GM21529 (cell line): ENCODE measurements at regions not wholly inside any gene's neighbourhood (a gene's known extent, or its start where the extent isn't known, plus 50 kb on each side); places are given as distances from the start of the nearest gene placed in this dataset.
A peak's percentile ranks its signal among the peaks of the same experiment; 100 is the strongest.

Experiments
- ATAC-seq: cut with Tn5 transposase; IDR thresholded peaks from one replicate; pipeline ENCODE4 v1.9.1; 2021; ENCODE audit not compliant: unreplicated experiment

DNA sequence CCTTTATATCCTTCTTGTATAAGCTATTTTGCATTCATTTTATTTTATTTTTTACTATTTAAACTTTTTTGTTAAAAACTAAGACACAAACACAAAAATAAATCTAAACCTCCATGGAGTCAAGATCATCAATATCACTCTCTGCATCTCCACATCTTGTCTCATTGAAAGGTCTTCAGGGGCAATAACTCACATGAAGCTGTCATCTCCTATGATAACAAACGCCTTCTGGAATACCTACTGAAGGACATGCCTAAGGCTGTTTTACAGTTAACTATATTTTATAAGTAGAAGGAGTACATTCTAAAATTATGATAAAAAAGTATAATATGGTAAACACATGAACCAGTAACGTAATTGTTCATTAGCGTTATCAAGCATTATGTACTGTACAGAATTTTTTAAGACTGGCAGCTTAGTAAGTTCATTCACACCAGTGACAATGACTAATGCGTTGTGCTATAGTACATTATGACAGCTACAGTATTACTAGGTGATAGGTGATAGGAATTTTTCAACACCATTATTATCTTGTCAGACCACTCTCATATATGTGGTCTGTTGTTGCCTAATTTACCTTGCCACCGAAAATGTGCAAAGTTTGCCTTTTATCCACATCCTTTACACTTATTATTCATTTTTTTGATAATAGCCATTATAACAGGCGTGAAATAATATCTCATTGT, 390.7 kb upstream of the SLITRK1 start:
- no peak for ATAC-seq

DNA sequence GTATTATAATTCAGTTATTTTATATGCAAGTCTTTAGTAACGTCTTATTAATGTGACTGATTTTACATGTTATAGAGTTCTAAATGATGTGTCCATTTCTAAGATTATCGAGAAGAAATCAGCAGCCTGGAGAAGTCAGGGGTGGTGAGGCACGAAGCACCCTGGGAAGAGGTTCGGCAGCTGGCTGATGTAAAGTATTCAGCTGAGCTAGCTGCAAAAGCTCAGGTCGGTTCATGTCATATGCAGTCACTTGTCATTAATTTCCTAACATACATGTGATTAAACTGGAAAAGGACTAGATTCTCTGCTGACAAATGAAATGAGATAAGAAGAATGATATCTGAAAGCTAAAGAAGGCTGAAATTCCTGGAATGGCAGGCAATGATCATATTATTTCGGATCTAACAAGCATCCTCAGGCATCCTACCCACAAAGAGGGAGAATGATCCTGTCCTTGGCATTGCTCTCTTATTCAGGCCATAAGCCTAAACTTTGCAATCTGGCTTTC, 383.0 kb upstream of the SLITRK1 start:
- ATAC-seq = no peak

DNA sequence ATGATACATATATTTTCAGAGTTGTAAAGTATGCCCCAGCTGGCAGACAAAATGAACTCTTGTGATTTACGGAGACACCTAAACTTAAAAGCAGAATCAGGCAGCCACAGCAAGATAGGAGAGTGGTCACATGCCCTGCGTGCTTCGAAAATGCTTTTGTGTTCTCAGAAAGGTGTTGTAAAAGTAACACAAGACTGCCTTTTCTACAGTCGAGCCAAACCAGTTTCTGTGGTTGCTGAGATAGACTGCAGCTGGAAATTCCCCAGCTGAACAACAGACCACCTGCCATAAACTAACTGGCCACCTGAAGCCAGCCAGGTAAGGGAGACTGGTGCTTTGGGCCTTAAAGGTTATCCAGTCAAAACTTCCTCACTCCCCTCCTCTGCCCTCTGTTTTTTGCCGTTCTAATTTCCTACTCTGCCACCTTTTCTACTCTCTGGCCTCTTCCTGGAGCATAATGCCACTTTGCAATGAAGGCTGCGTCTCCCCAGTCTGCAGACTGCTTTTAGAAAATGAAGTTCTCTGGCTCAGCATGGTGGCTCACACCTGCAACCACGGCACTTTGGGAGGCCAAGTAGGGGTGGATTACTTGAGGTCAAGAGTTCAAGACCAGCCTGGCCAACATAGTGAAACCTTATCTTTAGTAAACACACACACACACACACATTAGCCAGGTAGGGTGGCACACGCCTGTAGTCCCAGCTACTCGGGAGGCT, 381.2 kb upstream of the SLITRK1 start:
- no peak for ATAC-seq

DNA sequence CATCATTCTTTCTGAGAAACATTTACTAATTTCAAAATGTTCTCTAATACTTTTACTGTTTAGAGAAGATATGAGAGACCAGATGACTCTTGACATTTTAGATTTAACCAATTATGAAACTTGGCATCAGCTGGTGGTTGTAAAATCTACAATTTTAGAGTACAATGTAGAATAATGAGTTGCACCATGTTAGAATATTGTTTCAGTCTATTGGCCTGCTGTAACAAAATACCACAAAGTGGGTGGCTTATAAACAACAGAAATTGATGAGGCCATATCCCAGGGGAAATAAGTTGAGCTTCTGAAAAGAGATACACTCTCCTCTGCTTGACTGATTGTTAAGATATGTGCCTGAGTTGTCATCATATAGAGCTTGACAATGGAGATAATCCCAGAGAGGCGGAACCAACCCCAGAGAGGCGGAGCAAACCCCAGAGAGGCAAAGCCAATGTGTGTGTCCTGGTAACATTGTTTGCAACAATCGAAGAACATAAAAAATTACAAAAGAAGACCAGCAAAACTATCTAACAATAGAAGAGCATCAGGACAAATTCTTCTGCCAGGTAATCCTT, 373.0 kb upstream of the SLITRK1 start:
- no peak for ATAC-seq

DNA sequence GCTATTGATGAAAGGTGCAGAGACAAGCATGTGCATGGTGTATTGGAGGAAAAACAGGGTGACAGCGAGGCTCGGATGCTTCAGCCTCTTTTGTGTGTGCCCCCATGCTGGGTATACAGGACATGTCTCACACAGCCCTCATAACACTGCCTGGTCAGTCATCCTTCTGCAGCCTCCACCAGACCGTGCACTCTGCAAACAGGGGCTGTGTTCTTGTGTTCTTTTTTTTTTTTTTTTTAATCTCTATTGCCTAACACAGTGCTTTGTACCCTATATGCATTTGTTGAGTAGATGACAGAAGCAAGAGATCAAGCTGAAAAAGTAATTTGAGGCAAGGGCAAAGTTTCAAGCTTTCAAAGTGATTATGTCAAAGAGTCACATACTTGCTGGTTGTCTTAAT, 367.2 kb upstream of the SLITRK1 start:
- no peak for ATAC-seq

DNA sequence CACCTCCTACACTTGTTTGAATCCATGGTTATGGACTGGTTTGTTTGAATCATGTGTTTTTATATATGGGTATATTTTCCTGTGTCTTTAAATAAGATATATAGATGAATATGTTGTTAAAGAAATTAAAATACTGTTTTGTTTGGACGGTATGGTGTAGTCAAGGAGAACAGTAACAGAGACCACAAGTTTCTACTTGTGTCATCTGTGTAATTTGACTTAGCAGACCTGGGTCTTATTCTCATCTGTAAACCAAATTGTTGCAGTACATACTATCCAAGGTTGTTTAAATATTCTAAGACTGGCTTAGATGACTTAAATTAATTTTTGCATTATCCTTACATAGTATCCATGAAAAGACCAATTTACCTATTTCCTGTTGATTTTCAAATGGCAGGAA, 361.1 kb upstream of the SLITRK1 start:
- no peak for ATAC-seq

DNA sequence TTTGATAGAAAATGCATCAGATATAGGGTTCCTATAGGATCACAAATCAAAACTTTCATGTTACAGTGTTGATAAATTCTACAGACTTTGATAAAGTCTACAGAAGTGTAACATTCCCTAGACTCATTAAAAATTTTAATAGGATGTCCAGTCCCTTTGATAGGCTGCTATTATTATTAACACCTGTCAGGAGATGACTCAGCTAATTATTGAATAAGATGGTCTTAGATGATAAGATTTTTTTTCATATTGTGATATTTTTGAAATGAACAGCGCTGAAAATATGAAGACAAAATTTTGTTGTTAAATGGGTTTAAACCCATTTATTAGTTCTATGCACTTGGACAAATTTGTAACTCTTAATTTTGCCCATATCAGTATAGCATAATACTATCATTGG, 356.8 kb upstream of the SLITRK1 start:
- ATAC-seq = no peak

DNA sequence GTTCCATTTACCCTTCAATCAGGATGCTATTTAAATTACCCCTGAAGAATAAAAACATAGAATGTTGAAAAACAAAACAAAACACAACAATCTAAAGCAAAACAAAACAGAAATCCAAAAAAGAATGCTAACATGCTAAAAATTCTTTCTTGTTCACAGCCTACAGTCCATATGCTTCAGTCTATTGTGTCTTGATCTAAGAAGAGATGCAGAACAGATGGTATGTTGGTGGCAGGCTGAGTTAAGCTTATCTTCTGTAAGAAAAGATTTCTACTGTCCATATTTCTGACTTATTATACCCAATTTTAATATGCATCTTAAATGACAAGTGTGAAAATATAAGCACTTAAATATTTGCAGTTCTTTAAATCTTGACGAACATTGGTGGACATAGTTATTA, 356.1 kb upstream of the SLITRK1 start:
- ATAC-seq = no peak

DNA sequence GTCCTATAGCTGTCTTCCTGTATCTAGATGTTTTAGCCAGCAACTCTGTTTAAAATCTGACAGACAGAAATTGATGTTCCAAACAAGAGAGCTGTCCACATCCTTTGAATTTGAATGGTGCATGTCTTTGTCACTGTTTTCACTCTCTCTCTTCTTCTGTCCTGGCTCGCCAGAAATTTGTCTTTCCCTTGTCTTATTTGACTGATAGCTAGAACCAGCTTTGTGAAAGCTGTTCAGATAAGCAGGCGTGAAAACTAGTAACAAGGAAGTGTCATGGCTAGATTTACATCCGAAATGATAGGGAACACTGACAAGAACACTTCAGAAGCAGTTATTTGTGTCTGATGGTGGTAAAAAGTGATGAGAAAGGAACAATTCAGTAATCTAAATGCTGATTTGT, 354.9 kb upstream of the SLITRK1 start:
- ATAC-seq = no peak

DNA sequence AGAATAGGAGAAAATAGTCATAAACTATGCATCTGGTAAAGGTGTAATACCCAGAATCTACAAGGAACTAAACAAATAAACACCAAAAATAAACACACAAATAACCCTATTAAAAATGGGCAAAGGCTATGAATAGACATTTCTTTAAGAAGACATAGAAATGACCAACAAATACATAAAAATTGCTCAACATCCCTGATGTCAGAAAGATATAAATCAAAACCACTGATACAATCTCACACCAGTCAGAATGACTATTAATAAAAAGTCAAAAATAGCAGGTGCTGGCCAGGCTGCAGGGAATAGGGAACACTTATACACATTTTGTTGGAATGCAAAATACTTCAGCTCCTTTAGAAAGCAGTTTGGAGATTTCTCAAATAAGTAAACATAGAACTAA, 352.1 kb upstream of the SLITRK1 start:
- no peak for ATAC-seq

DNA sequence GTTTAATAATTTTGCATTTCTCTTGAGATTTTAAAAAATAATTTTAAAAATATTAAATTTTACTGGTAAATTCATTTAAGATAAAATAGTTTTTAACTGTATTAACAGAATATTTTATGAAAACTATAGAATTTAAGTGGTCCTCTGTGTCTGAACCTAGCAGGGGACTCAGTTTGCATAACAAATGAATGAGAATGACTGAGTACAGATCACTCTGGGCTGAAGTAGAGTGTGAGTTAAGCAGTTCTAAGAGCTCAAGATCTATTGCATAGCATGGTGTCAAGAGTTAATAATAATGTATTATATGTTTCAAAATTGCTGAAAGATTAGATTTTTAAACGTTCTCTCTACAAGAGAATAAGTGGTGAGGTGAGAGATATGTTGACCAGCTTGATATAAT, 348.3 kb upstream of the SLITRK1 start:
- ATAC-seq = no peak

DNA sequence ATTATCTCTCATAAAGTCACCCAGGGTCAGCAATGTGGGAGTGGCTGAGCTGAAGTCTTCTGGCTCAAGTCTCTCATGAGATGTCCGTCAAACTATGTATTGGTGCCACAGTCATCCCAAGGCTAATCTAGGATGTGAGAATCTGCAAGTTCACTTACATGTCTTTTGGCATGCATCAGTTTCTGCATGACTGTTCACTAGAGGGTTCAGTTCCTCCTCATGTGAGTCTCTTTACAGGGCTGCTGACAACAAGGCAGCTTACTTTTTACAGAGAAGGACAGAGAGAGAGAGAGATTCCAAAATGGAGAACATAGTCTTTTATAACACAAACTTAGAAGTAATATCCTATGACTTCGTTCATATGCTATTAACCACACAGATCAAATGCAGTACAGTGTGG, 328.8 kb upstream of the SLITRK1 start:
- no peak for ATAC-seq

DNA sequence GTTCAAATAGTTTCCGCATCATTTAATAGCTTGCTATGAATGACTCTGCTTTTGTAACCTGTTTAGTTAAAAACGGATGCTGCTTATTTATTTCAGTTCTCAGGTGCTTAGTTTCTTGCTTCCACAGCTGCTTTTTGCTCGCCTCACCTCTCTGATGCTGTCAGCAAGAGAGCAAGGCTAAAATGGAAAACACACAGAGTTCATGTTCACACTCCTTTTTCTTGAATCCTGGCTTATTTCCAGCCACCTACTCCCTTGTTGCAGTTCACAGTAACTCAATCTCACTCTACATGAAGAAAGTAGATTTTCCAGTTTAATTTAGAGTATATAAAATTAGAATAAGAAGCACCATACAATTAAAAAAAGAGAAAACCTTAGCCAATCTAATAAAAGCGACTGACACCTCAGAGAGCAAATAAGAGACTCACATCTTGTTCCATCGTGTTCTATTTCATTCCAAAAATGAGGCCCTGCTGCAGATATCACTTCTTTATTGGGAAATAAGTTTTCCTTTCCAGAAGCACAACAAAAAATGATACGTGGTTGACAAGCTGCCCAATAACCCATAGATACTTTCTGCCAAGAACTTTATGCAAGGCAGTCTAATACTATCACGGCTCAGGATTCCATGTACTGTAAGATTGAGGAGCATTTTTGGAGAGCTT, 326.1 kb upstream of the SLITRK1 start:
- ATAC-seq = no peak

DNA sequence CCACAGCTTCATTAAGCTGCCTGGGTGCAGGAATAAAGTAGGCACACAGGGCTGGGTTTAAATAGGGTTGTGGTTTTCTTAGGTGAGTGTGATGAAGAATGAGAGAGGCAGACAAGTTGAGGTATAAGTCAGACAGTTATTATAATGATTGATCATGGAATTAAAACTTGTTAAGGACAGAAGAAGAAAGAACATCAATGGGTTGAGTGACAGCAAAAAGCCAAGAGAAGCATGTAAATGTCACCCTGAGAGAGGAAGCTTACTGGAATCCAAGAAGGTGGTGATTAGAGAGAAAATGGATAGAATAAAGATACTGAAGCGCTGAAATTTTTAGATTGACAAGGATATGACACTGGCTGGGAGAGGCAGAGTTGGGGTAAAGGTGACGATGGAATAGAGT, 325.2 kb upstream of the SLITRK1 start:
- no peak for ATAC-seq

DNA sequence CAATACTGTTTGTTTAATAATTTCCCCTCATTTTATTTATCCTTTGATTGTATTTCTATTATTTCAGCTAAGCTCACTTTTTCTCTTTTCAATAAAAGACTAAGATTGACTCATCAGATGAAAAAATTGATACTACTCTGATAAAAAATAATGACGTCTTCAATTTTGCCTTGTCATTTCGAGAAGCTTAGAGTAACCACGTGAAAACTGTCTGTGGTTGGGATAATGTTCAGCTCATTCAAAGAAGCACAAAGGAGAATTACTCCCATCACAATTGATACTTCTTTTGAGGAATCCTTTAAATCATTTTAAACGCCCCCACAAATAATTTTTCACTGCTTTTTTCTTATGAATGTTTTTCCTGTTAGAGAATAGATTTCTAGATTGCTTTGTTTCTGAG, 318.7 kb upstream of the SLITRK1 start:
- no peak for ATAC-seq

DNA sequence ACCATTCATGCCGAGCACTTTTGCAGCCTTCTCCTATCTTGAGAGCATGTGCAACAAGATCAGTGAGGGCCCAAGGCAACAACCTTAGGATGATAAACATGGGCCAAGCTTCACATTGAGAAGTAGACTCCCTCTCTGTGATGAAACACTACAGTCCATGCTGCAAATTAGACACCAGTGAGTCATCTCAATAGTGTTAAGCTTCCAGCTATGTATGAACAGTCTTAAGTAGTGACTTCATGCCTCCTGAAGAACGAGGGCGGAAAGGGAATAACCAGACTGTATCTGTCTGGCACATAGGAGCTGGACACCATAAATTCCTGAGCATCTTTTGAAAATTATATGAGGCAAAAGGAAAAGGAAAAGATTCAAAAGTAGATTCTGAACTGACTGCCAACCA, 309.9 kb upstream of the SLITRK1 start:
- no peak for ATAC-seq

DNA sequence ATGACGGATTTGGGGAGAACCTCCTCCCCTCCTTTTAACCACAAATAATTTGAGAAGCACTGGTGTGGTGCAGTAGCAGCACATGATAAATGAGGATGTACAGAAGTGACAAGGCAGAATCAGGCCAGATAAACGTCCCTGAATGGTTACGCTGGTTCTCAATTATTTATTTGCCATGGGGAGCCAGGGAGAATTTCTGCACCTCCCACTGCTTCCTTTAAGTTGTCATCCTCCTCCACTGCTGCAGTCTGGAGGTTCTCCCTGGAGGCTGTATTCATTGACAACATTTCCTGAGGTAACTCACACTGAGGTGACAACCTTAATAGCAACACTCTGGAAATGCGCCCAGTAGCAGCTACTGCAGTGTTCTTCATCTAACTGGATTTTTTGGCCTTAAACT, 308.9 kb upstream of the SLITRK1 start:
- ATAC-seq = no peak

DNA sequence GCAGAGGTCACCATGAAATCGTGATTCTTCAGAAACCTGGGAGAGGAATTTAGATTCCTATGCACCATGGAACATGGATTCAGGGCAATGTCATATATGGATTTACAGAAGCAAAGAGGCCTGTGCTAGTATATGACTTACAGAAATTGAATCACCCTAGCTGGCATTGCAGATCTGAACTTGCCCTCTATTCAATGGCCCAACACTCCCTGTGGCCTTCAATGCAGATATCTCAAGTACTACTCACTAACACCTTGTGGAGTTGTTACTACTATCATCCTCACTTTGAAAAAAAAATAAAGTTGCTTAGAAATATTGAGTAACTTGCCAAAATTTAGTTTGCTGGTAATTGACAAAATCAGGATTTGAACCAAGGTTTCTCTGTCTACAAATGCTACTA, 305.4 kb upstream of the SLITRK1 start:
- ATAC-seq = no peak

DNA sequence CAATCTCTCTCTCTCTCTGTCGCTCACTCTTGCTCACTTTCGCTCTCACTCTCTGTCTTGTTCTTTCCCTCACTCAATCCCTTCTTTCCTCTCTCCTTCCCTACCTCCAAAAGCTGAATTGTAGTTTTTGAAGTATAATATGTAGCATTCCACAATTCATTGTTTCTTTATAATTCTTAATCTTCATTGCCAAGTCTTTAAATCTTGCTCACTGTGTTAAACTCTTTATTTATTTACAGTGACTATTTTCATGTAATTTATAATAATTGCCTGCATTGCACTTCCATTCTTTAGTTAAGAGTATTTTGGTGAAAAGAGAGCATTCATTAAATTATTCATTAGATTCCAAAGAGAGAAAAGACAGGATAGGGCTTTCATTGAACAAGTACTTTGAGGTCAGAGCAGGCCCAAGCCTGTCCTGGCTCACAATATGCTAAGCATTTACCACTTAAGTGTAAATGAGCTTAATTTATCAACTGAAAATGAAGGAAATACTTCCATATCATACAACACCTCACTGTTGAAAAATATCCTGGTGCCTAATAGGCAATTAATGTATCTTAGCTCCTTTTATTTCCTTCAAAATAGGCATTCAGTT, 257.4 kb upstream of the SLITRK1 start:
- no peak for ATAC-seq

DNA sequence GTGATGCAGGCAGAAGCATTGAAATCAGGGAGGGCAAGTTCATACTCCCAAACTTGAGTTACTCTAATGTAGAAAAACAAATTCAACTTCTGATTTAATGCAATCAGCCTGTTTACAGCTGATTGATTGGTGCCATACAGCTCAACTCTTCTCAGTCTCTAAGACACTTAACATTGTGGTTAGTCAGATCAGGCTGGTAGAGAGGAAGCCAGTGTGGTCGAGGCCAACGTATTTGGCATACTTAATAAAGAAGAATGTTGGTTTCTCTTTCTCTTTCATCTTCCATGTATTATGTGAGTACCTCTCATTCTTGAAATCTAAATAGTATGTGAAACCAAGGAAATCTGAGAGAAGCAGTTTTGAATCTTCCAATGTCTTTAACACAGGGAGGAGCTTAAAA, 255.0 kb upstream of the SLITRK1 start:
- ATAC-seq = peak; percentile 98

DNA sequence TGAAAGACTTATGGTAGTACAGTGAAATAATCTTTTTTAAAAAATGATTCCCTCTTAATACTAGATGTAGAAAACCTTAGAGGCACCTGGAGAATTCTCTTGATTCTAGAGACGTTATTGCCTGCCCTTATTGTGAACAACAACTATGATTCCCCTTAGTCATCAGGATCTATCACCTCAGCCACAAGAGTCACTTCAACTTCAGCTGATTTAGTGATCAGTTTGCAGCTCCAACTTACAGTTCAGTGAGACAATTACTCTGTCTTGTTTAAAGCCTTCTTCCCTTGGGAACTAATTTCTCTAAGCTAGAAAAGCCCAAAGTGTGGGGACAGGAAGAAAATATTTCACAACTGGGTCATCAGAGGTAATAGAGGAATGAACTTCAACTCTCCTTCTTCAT, 254.3 kb upstream of the SLITRK1 start:
- ATAC-seq = no peak
